ENCODE measurements at regions not wholly inside any gene's neighbourhood (a gene's known extent, or its start where the extent isn't known, plus 50 kb on each side); places are given as distances from the start of the nearest gene placed in this dataset.

DNA sequence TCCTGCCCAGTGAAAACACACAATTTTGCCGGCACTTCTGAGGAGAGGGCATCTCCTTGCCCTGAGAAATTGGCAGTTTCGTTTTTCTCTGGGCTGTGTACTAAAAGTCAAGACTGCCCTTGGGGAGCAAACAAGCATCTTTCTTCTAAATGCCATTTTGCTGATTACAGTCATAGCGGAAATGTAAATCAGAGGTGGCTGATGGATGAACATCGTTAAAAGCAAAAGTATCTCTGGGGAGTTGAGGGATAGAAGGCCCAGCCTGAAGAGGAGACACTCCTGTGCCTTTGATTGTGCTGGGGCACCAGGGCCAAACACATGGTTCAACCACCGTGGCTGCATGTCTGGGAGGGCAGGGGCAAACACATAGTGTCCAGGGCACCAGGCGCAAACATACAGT, 49.8 kb downstream of the ABCC12 start:
- DNase-seq, result no peak
- H3K4me3 ChIP-seq (ENCODE audit: insufficient read depth, low read depth, low read length, poor library complexity, severe bottlenecking), result no peak overlapping the region
- no peaks in the 10 kb centered on the region for H3K27me3 ChIP-seq (replicated peaks; ENCODE audit: control insufficient read depth, insufficient read depth, low read length, poor library complexity, severe bottlenecking)
- no peaks in the 10 kb centered on the region for H3K9me3 ChIP-seq (ENCODE audit: control insufficient read depth, low read length)
- H3K4me1 ChIP-seq (ENCODE audit: control insufficient read depth, insufficient read depth, low read length, poor library complexity, severe bottlenecking), result no peaks in the 10 kb centered on the region
- no peak overlapping the region for H3K27ac ChIP-seq (ENCODE audit: insufficient read depth, low read length, poor library complexity, severe bottlenecking)
- H3K36me3 ChIP-seq (ENCODE audit: control insufficient read depth, insufficient read depth, low read length), result no peaks in the 10 kb centered on the region

DNA sequence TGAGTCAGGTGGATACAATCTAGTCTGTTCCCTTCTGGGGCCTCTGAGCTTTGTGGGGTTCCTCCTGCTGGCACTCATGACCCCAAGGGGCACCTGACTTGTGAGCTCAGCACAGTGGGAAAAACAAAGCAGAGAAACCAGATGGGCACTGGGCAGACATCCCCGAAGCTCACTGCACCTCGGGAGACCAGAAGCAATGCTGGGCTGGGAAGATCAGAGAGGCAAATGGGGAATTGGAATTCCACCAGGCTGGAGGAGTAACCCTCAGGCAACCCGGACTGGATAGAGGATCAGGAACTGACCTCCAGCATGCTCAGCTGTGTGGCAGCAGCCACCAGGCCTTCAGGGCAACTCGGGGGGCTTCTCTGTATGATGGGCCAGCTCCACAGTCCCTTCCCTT, 50.3 kb downstream of the ABCC12 start:
- H3K4me1 ChIP-seq (ENCODE audit: control insufficient read depth, insufficient read depth, low read length, poor library complexity, severe bottlenecking), result no peaks in the 10 kb centered on the region
- H3K9me3 ChIP-seq (ENCODE audit: control insufficient read depth, low read length), result no peaks in the 10 kb centered on the region
- H3K36me3 ChIP-seq (ENCODE audit: control insufficient read depth, insufficient read depth, low read length), result no peaks in the 10 kb centered on the region
- H3K27ac ChIP-seq (ENCODE audit: insufficient read depth, low read length, poor library complexity, severe bottlenecking), result no peak overlapping the region
- H3K4me3 ChIP-seq (ENCODE audit: insufficient read depth, low read depth, low read length, poor library complexity, severe bottlenecking), result no peak overlapping the region
- H3K27me3 ChIP-seq (replicated peaks; ENCODE audit: control insufficient read depth, insufficient read depth, low read length, poor library complexity, severe bottlenecking), result no peaks in the 10 kb centered on the region
- DNase-seq, result no peak

DNA sequence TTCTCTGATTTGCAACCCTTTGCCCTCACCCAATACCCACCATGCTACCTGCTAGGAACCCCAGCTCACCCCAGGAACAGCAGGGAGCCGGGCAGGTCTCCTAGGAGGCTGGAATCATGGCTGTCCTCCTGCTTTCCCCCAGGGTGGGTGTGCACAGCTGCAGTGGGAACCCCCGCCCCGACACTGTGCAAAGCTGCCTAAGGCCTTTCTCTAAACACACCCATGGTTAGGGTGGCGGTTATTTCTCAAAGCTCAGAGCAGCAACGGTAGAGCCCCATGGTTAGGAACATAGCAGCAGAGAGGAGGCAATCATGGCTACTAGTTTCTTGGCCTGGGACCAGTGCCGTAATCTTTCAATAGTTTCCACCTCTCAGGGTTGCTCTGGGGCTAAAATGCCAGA, 52.2 kb downstream of the ABCC12 start:
- no peak overlapping the region for H3K4me3 ChIP-seq (ENCODE audit: insufficient read depth, low read depth, low read length, poor library complexity, severe bottlenecking)
- H3K27ac ChIP-seq (ENCODE audit: insufficient read depth, low read length, poor library complexity, severe bottlenecking), result no peak overlapping the region
- DNase-seq, result no peak
- no peaks in the 10 kb centered on the region for H3K27me3 ChIP-seq (replicated peaks; ENCODE audit: control insufficient read depth, insufficient read depth, low read length, poor library complexity, severe bottlenecking)
- no peaks in the 10 kb centered on the region for H3K9me3 ChIP-seq (ENCODE audit: control insufficient read depth, low read length)
- H3K36me3 ChIP-seq (ENCODE audit: control insufficient read depth, insufficient read depth, low read length), result no peaks in the 10 kb centered on the region
- H3K4me1 ChIP-seq (ENCODE audit: control insufficient read depth, insufficient read depth, low read length, poor library complexity, severe bottlenecking), result no peaks in the 10 kb centered on the region

DNA sequence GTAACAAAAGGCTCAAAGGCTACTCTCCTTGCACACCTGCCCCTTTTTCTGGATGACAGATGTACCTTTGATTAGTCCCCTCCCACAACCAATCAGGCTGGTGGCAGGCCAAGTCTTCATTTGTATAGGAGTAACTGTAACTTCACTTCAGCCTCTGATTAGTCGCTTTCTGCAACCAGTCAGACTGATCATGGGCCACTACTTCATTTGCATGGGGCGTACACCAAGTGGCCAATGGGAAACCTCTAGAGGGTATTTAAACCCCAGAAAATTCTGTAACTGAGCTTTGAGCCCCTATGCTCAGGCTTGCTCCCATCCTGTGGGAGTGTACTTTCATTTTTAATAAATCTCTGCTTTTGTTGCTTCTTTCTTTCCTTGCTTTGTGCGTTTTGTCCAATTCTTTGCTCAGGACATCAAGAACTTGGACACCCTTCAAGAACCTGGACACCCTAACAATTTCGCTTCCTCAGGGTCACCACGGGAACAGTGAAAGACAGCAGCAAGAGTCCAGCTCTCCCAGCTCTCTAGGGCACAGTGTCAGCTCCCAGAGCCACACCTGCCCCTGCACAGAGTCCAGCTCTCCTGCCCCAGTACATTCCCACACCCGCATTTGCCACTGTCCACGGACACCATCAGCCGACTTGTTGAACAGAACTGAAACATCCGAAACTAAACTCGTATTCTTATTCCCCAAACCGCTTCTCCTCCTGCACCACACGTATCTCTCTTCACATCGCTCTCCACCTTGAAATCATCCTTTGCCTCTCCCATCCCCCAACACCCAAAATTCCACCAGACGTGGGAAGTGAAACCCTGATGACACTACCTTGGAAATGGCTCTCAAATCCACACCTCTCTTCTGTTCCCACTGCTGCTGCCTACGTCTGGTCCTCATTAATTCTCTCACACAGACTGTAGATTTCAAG, 53.4 kb downstream of the ABCC12 start:
- H3K27me3 ChIP-seq (replicated peaks; ENCODE audit: control insufficient read depth, insufficient read depth, low read length, poor library complexity, severe bottlenecking), result no peaks in the 10 kb centered on the region
- H3K36me3 ChIP-seq (ENCODE audit: control insufficient read depth, insufficient read depth, low read length), result no peaks in the 10 kb centered on the region
- DNase-seq, result no peak
- H3K9me3 ChIP-seq (ENCODE audit: control insufficient read depth, low read length), result no peaks in the 10 kb centered on the region
- no peak overlapping the region for H3K4me3 ChIP-seq (ENCODE audit: insufficient read depth, low read depth, low read length, poor library complexity, severe bottlenecking)
- H3K27ac ChIP-seq (ENCODE audit: insufficient read depth, low read length, poor library complexity, severe bottlenecking), result no peak overlapping the region
- H3K4me1 ChIP-seq (ENCODE audit: control insufficient read depth, insufficient read depth, low read length, poor library complexity, severe bottlenecking), result no peaks in the 10 kb centered on the region

DNA sequence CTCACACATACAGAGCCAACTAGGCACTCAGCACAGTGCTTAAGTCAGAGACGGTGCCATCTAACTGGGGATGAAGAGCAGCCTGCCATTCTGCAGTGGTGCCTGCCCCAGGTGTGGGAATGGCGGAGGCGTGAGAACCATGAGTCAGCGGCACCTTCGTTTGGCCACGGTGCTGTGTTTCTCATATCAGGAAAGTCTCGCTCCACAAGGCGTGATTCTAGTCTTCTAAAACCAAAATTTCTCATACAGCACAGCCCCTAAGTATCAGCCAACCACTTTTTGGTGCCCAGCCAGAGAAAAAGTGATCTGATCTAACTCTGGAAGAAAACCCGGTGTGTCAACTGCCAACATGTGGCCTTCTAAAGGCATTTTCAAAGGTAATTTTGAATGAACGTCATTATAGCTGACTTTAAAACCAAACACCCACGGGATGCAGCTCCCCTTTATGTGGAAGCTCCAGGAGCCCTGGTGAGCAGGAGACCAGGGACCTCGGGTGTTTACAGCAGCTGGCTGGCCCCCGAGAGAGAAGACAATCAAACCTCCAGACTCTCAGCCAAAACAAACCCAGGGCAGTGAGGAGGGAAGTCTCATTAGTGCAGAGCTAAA, 54.6 kb downstream of the ABCC12 start:
- Histone ChIP-seq H3K4me1 (ENCODE audit: control insufficient read depth, insufficient read depth, low read length, poor library complexity, severe bottlenecking) (no peaks in the 10 kb centered on the region), H3K27ac (ENCODE audit: insufficient read depth, low read length, poor library complexity, severe bottlenecking) (no peak overlapping the region), H3K4me3 (ENCODE audit: insufficient read depth, low read depth, low read length, poor library complexity, severe bottlenecking) (no peak overlapping the region), H3K36me3 (ENCODE audit: control insufficient read depth, insufficient read depth, low read length) (no peaks in the 10 kb centered on the region), H3K27me3 (replicated peaks; ENCODE audit: control insufficient read depth, insufficient read depth, low read length, poor library complexity, severe bottlenecking) (no peaks in the 10 kb centered on the region), H3K9me3 (ENCODE audit: control insufficient read depth, low read length) (no peaks in the 10 kb centered on the region)
- DNase-seq, result no peak

DNA sequence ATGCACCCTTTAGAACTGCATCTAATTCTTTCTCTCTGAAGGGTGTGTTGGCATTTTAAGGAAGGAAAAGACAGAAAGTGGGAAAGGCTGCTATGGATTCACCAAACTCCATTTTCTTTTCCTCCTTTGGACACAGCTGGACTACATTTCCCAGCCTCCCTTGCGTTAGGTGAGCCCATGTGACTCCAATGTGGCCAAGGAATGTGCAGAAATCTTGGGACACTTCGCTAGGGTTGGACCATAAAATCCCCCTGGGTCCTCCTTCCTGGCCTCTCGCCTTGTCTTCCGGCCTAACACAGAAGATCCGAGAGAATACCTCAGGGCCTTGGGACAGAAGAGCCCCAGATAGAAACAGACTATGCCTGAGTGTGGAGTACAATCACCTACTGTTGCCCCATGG, 56.3 kb downstream of the ABCC12 start:
- no peaks in the 10 kb centered on the region for H3K9me3 ChIP-seq (ENCODE audit: control insufficient read depth, low read length)
- H3K27ac ChIP-seq (ENCODE audit: insufficient read depth, low read length, poor library complexity, severe bottlenecking), result no peak overlapping the region
- H3K4me1 ChIP-seq (ENCODE audit: control insufficient read depth, insufficient read depth, low read length, poor library complexity, severe bottlenecking), result no peaks in the 10 kb centered on the region
- DNase-seq, result no peak
- H3K36me3 ChIP-seq (ENCODE audit: control insufficient read depth, insufficient read depth, low read length), result no peaks in the 10 kb centered on the region
- no peak overlapping the region for H3K4me3 ChIP-seq (ENCODE audit: insufficient read depth, low read depth, low read length, poor library complexity, severe bottlenecking)
- H3K27me3 ChIP-seq (replicated peaks; ENCODE audit: control insufficient read depth, insufficient read depth, low read length, poor library complexity, severe bottlenecking), result no peaks in the 10 kb centered on the region

DNA sequence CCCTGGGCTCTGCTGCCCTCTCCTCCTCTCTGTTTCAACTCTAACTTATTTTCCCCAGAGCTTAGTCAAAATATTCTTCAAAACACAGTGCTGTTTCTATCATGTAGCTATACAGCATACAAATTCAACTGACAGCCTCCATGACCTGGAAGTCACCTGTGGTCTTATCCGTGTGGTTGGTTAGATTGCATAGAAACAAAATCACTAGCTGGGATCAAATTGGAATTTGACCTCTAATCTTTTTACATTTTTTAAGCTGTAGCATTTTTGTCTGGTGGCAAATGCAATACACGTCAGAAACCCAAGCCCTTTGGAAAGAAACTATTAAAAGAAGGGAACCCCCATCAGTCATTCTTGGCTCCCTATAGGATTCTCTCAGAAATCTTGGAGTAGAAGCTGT, 57.3 kb downstream of the ABCC12 start:
- no peak overlapping the region for H3K27ac ChIP-seq (ENCODE audit: insufficient read depth, low read length, poor library complexity, severe bottlenecking)
- DNase-seq, result no peak
- H3K4me3 ChIP-seq (ENCODE audit: insufficient read depth, low read depth, low read length, poor library complexity, severe bottlenecking), result no peak overlapping the region
- H3K9me3 ChIP-seq (ENCODE audit: control insufficient read depth, low read length), result no peaks in the 10 kb centered on the region
- no peaks in the 10 kb centered on the region for H3K36me3 ChIP-seq (ENCODE audit: control insufficient read depth, insufficient read depth, low read length)
- no peaks in the 10 kb centered on the region for H3K27me3 ChIP-seq (replicated peaks; ENCODE audit: control insufficient read depth, insufficient read depth, low read length, poor library complexity, severe bottlenecking)
- H3K4me1 ChIP-seq (ENCODE audit: control insufficient read depth, insufficient read depth, low read length, poor library complexity, severe bottlenecking), result no peaks in the 10 kb centered on the region

DNA sequence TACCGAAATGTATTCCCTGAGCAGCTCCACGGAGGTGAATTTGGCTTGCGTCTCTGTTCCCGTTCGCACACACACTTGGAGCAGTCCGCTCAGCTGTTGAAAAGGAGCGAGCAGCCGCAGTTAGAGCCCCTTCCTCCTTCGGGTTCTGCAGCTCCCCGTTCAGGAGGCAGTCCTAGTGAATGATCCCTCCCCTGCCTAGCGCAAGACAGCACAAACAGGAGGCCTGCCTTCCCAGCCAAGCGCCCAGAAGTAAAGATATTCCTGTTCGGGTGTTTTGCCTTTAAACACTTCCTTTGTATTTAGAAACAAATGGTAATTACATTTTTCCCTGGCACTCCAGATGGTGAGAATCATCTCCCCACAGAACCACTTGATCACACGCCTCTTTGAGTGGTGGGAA, 64.7 kb downstream of the ABCC12 start:
- H3K36me3 ChIP-seq (ENCODE audit: control insufficient read depth, insufficient read depth, low read length), result no peaks in the 10 kb centered on the region
- no peaks in the 10 kb centered on the region for H3K27me3 ChIP-seq (replicated peaks; ENCODE audit: control insufficient read depth, insufficient read depth, low read length, poor library complexity, severe bottlenecking)
- no peak for DNase-seq
- H3K9me3 ChIP-seq (ENCODE audit: control insufficient read depth, low read length), result no peaks in the 10 kb centered on the region
- H3K27ac ChIP-seq (ENCODE audit: insufficient read depth, low read length, poor library complexity, severe bottlenecking), result no peak overlapping the region
- no peaks in the 10 kb centered on the region for H3K4me1 ChIP-seq (ENCODE audit: control insufficient read depth, insufficient read depth, low read length, poor library complexity, severe bottlenecking)
- no peak overlapping the region for H3K4me3 ChIP-seq (ENCODE audit: insufficient read depth, low read depth, low read length, poor library complexity, severe bottlenecking)

DNA sequence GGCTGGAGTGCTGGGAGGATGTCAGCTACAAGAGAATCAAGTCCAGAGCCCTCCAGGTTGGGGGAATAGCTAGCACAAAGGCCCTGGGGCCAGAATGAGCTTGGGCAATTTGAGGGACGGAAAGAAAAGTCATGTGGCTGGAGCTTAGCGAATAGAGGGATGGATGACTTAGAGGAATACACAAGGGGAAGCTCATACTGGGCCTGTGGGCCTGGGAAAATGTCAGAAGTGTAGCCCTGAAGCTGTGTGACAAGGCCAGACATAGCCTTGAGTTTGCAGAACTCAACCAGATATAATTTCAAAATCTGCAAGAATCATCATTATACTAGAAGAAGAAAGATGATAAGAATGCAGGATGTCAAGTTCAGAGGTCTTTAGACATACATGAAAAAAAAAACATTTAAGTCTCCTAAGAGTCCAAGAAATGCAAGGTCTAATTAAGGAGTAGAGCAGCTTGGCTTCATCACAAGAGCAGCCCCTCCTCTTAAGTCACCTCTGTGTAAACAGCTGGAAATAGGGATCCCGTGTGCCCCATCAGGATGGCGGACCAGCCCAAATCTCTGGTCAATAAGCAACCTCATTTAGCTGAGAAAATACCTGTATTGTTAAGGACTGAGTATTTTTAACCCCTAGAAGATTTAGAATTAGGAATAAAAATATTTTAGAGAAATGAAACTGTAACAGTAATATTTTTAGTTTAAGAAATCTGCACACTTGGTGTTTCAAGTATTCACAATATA, 66.6 kb downstream of the ABCC12 start:
- Histone ChIP-seq H3K27ac (ENCODE audit: insufficient read depth, low read length, poor library complexity, severe bottlenecking) (no peak overlapping the region), H3K27me3 (replicated peaks; ENCODE audit: control insufficient read depth, insufficient read depth, low read length, poor library complexity, severe bottlenecking) (no peaks in the 10 kb centered on the region), H3K36me3 (ENCODE audit: control insufficient read depth, insufficient read depth, low read length) (no peaks in the 10 kb centered on the region), H3K9me3 (ENCODE audit: control insufficient read depth, low read length) (no peaks in the 10 kb centered on the region), H3K4me3 (ENCODE audit: insufficient read depth, low read depth, low read length, poor library complexity, severe bottlenecking) (no peak overlapping the region), H3K4me1 (ENCODE audit: control insufficient read depth, insufficient read depth, low read length, poor library complexity, severe bottlenecking) (no peaks in the 10 kb centered on the region)
- DNase-seq, result no peak

DNA sequence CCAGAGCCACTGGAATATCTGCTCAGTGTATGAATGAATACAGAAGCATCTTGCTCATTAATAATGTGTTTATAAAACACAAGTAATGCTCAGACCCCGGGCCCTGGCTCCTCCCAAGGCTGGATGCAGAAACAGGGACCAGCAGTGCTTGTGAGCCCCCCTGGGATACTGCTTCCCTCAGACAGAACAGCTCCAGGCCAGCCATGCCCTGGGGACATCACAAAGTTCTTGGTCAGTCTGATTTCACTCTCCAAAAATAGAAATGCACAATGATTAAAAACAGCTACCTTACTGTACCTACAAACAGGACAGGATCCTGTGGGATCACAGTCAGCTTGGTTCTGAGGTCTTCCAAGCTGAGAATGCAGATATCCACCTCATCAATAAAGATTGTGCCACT, 68.2 kb downstream of the ABCC12 start:
- H3K27me3 ChIP-seq (replicated peaks; ENCODE audit: control insufficient read depth, insufficient read depth, low read length, poor library complexity, severe bottlenecking), result no peaks in the 10 kb centered on the region
- H3K4me3 ChIP-seq (ENCODE audit: insufficient read depth, low read depth, low read length, poor library complexity, severe bottlenecking), result no peak overlapping the region
- no peaks in the 10 kb centered on the region for H3K9me3 ChIP-seq (ENCODE audit: control insufficient read depth, low read length)
- no peaks in the 10 kb centered on the region for H3K36me3 ChIP-seq (ENCODE audit: control insufficient read depth, insufficient read depth, low read length)
- no peak for DNase-seq
- no peak overlapping the region for H3K27ac ChIP-seq (ENCODE audit: insufficient read depth, low read length, poor library complexity, severe bottlenecking)
- H3K4me1 ChIP-seq (ENCODE audit: control insufficient read depth, insufficient read depth, low read length, poor library complexity, severe bottlenecking), result no peaks in the 10 kb centered on the region
